KMS-11 (cell line): ENCODE measurements at regions not wholly inside any gene's neighbourhood (a gene's known extent, or its start where the extent isn't known, plus 50 kb on each side); places are given as distances from the start of the nearest gene placed in this dataset.
A peak's percentile ranks its signal among the peaks of the same experiment; 100 is the strongest.

Source experiments
- H2AFZ ChIP-seq: fragments of 200-600 bp; sonication (generic); 2 replicates; pipeline ENCODE4 v1.6.1; 2016; ENCODE audit warnings: antibody characterized with exemption, mixed run types, low read depth
- H3K27ac ChIP-seq: fragments of 200-600 bp; sonication (generic); 2 replicates; pipeline ENCODE4 v1.6.1; 2016; ENCODE audit warnings: mild to moderate bottlenecking, mixed run types
- H3K27me3 ChIP-seq: fragments of 200-600 bp; sonication (generic); 2 replicates; pipeline ENCODE4 v1.6.1; 2017; ENCODE audit warnings: mild to moderate bottlenecking, low read depth, mixed run types, moderate library complexity; ENCODE audit not compliant: insufficient read depth
- H3K36me3 ChIP-seq: fragments of 200-600 bp; sonication (generic); 2 replicates; pipeline ENCODE4 v1.6.1; 2017; ENCODE audit warnings: mild to moderate bottlenecking, mixed run types; ENCODE audit not compliant: insufficient read depth
- H3K4me1 ChIP-seq: fragments of 200-600 bp; sonication (generic); 2 replicates; pipeline ENCODE4 v1.6.1; 2016; ENCODE audit warnings: mild to moderate bottlenecking, low read depth, mixed run types; ENCODE audit not compliant: poor library complexity, severe bottlenecking
- H3K4me2 ChIP-seq: fragments of 200-600 bp; sonication (generic); 2 replicates; pipeline ENCODE4 v1.7.0; 2016; ENCODE audit warnings: mild to moderate bottlenecking, mixed run types
- H3K4me3 ChIP-seq: fragments of 200-600 bp; sonication (generic); IDR thresholded peaks from 2 replicates; pipeline ENCODE4 v1.6.1; 2017; ENCODE audit warnings: low read depth, low read length, mixed read lengths; ENCODE audit not compliant: insufficient read depth
- H3K79me2 ChIP-seq: fragments of 200-600 bp; sonication (generic); 2 replicates; pipeline ENCODE4 v1.6.1; 2016; ENCODE audit warnings: low read depth, mixed run types; ENCODE audit not compliant: insufficient read depth
- H3K9ac ChIP-seq: fragments of 200-600 bp; sonication (generic); 2 replicates; pipeline ENCODE4 v1.6.1; 2016; ENCODE audit warnings: mild to moderate bottlenecking, mixed run types
- H4K20me1 ChIP-seq: fragments of 200-600 bp; sonication (generic); 2 replicates; pipeline ENCODE4 v1.6.1; 2016; ENCODE audit warnings: mild to moderate bottlenecking, mixed run types; ENCODE audit not compliant: insufficient read depth
- CTCF ChIP-seq: fragments of 200-600 bp; sonication (generic); conservative IDR thresholded peaks from 2 replicates; pipeline ENCODE4 v1.6.1; 2017; ENCODE audit warnings: low read depth, mild to moderate bottlenecking, antibody characterized with exemption, low read length, moderate library complexity, mixed read lengths

GRCh38 chr12:30807695-30808034 lies 52.9 kb upstream of the CAPRIN2 start:
- Histone ChIP-seq H3K27ac (no peak overlapping the region), H4K20me1 (no peaks in the 10 kb centered on the region), H3K4me2 (no peak overlapping the region), H3K36me3 (no peaks in the 10 kb centered on the region), H3K4me1 (no peaks in the 10 kb centered on the region), H2AFZ (no peak overlapping the region), H3K9ac (no peak overlapping the region), H3K79me2 (no peaks in the 10 kb centered on the region), H3K27me3 (no peaks in the 10 kb centered on the region), H3K4me3 (no peak overlapping the region)
- no peak for TF ChIP-seq CTCF

GRCh38 chr12:30806989-30807694 lies 52.4 kb upstream of the CAPRIN2 start:
- H3K4me1 ChIP-seq: no peaks in the 10 kb centered on the region
- no peak overlapping the region for H3K27ac ChIP-seq
- no peak overlapping the region for H3K4me3 ChIP-seq
- no peaks in the 10 kb centered on the region for H3K79me2 ChIP-seq
- no peaks in the 10 kb centered on the region for H3K27me3 ChIP-seq
- peak; percentile 85 for TF ChIP-seq CTCF
- H3K9ac ChIP-seq: no peak overlapping the region
- no peaks in the 10 kb centered on the region for H3K36me3 ChIP-seq
- no peak overlapping the region for H3K4me2 ChIP-seq
- no peaks in the 10 kb centered on the region for H4K20me1 ChIP-seq
- no peak overlapping the region for H2AFZ ChIP-seq

GRCh38 chr12:30805959-30806358 lies 51.2 kb upstream of the CAPRIN2 start:
- Histone ChIP-seq H3K9ac (no peak overlapping the region), H3K4me2 (no peak overlapping the region), H3K27ac (no peak overlapping the region), H3K79me2 (no peaks in the 10 kb centered on the region), H3K36me3 (no peaks in the 10 kb centered on the region), H2AFZ (no peak overlapping the region), H3K4me1 (no peaks in the 10 kb centered on the region), H3K27me3 (no peaks in the 10 kb centered on the region), H3K4me3 (no peak overlapping the region), H4K20me1 (no peaks in the 10 kb centered on the region)
- TF ChIP-seq CTCF: no peak
